Heart right ventricle (tissue), 16 donors: ENCODE measurements at regions not wholly inside any gene's neighbourhood (a gene's known extent, or its start where the extent isn't known, plus 50 kb on each side); places are given as distances from the start of the nearest gene placed in this dataset.

ENCODE experiments used
- ATAC-seq, 8 donors: fragments of 200-7000 bp; cut with Tn5 transposase; one replicate each; pipeline ENCODE4 v1.9.1; 2020; ENCODE audit warnings: mild to moderate bottlenecking in 8 of 8, moderate library complexity in 8 of 8, moderate number of reproducible peaks in 1 of 8
- DNase-seq, 2 donors: peaks; one replicate each; pipeline ENCODE4 v3.0.0-alpha.2; 2020
- H3K27ac ChIP-seq, 10 donors: fragments of 200-600 bp; sonication (generic) in 2 of 10; one replicate each; pipeline versions ENCODE4 v1.5.0 to v1.8.0; 2020 to 2022; ENCODE audit warnings: mild to moderate bottlenecking in 3 of 10
- H3K27me3 ChIP-seq, 7 donors: fragments of 200-600 bp; one replicate each; pipeline ENCODE4 v1.8.0; 2021 to 2022; ENCODE audit warnings: mild to moderate bottlenecking in 2 of 7
- H3K36me3 ChIP-seq, 9 donors: fragments of 200-600 bp; sonication (generic) in 1 of 9; one replicate each; pipeline versions ENCODE4 v1.5.0 to v1.8.0; 2020 to 2022; ENCODE audit warnings: mild to moderate bottlenecking in 2 of 9
- H3K4me1 ChIP-seq, 9 donors: fragments of 200-600 bp; sonication (generic) in 1 of 9; one replicate each; pipeline versions ENCODE4 v1.5.0 to v1.8.0; 2020 to 2022; ENCODE audit warnings: mild to moderate bottlenecking in 4 of 9
- H3K4me3 ChIP-seq, 10 donors: fragments of 200-600 bp; sonication (generic) in 2 of 10; one replicate each; pipeline versions ENCODE4 v1.5.0 to v1.8.0; 2020 to 2022; ENCODE audit warnings: mild to moderate bottlenecking in 7 of 10, moderate library complexity in 2 of 10
- H3K9me3 ChIP-seq, 11 donors: fragments of 200-600 bp in 10 of 11; sonication (generic) in 2 of 11; one replicate each; pipeline versions ENCODE4 v1.5.0 to v1.8.0; 2013 to 2022; ENCODE audit warnings: mild to moderate bottlenecking in 2 of 11, control low read depth in 1 of 11, moderate library complexity in 1 of 11
- CTCF ChIP-seq, 9 donors: fragments of 200-600 bp; sonication (generic) in 2 of 9; IDR thresholded peaks; one replicate each; pipeline versions ENCODE4 v1.5.0 to v1.8.0; 2021 to 2022; ENCODE audit warnings: antibody characterized with exemption in 9 of 9, mild to moderate bottlenecking in 5 of 9, moderate library complexity in 1 of 9
- WGBS, 2 donors: extraction: QIAGEN DNeasy Blood & Tissue Kit; methylation state at CpG; one replicate each; pipeline ENCODE4 v1.1.7; 2013; ENCODE audit warnings: inconsistent platforms in 1 of 2; 5-methylcytosine and 5-hydroxymethylcytosine counted together
- intact Hi-C, 10 donors: fragments of 100-400 bp; cut with DNase I; formaldehyde crosslinking; loops; one replicate each; pipeline versions ENCODE4 v1.11.1 to v1.14.2; 2022
- donor health status: Arrhythmogenic right ventricular cardiomyopathy.
- donor health status: ischemic (EF 13 %, LVEDD 7.1; RV severe dilation, severe dysfunction).
- donor health status: healthy with polysubstance abuse.
- donor health status: DM: no; HTN: yes; CAD: no.
- donor health status: DM: no; HTN: no; CAD: no.
- donor health status: ischemic (EF 25% LVEDD 6.9; RV normal size, moderate dysfunction).
- donor health status: ischemic (EF 25% LVEDD 5.7; RV mildly dilated, moderate dysfunction).
- donor health status: healthy.
- donor health status: DM: yes; HTN: yes; CAD: no.
- donor health status: Ischemic cardiomyopathy.
- donor health status: ischemic (EF 35%, LVEDD 5.7; RV mildly dilated, moderate dysfunction).
- donor health status: nonischemic (EF 11% LVEDD 7.7; RV severe dilation, severe dysfunction).
- donor health status: DM: yes; HTN: yes; CAD: no.
- donor health status: PGD.
- donor health status: ischemic (EF 29% LVEDD 5.4; RV normal size, mild dysfunction).
- donor health status: nonischemic (EF 23%, LVEDD 6.1; RV moderate dilation, normal function).

GRCh38 chr2:188668017-188668680 lies 306.0 kb upstream of the COL3A1 start:
- intact Hi-C loops = no loop called here
- Histone ChIP-seq H3K27ac (no peak overlapping the region), H3K4me3 (no peak overlapping the region), H3K9me3 (no peaks in the 10 kb centered on the region), H3K4me1 (peaks cover 0 to 8% (median 0%) of the 10 kb centered on the region in 9 donors), H3K36me3 (no peaks in the 10 kb centered on the region), H3K27me3 (no peaks in the 10 kb centered on the region)
- no peak for TF ChIP-seq CTCF (IDR thresholded peaks at IDR 0.05)
- DNase-seq (no peak), ATAC-seq (no peak)
- 68 to 70% methylated on average over 4 of the region's 4 CpGs for WGBS, 2 donors

- H3K27ac ChIP-seq = no peak overlapping the region
- no peaks in the 10 kb centered on the region for H3K4me1 ChIP-seq
- ATAC-seq = no peak
- no peak for TF ChIP-seq CTCF (IDR thresholded peaks at IDR 0.05)
- no peaks in the 10 kb centered on the region for H3K9me3 ChIP-seq
- no peaks in the 10 kb centered on the region for H3K36me3 ChIP-seq
- DNase-seq = no peak
- H3K27me3 ChIP-seq = no peaks in the 10 kb centered on the region
- H3K4me3 ChIP-seq = no peak overlapping the region
- intact Hi-C loops = no loop called here
These were observed 298.7 kb upstream of the COL3A1 start for GRCh38 chr2:188675391-188676009.

- H3K27ac ChIP-seq = no peak overlapping the region
- ATAC-seq = no peak
- no peak overlapping the region for H3K4me3 ChIP-seq
- no peak for DNase-seq
- no peaks in the 10 kb centered on the region for H3K36me3 ChIP-seq
- 96 to 97% methylated on average over 1 of the region's 1 CpG for WGBS, 2 donors
- peaks cover 0 to 5% (median 0%) of the 10 kb centered on the region in 11 donors for H3K9me3 ChIP-seq
- intact Hi-C loops = no loop called here
- no peak for TF ChIP-seq CTCF (IDR thresholded peaks at IDR 0.05)
- no peaks in the 10 kb centered on the region for H3K27me3 ChIP-seq
- no peaks in the 10 kb centered on the region for H3K4me1 ChIP-seq
These were observed 298.2 kb upstream of the COL3A1 start for GRCh38 chr2:188676010-188676400.

GRCh38 chr2:188677142-188677541 lies 297.0 kb upstream of the COL3A1 start:
- no peak for TF ChIP-seq CTCF (IDR thresholded peaks at IDR 0.05)
- Histone ChIP-seq H3K4me1 (no peaks in the 10 kb centered on the region), H3K9me3 (peaks cover 0 to 9% (median 0%) of the 10 kb centered on the region in 11 donors), H3K27me3 (no peaks in the 10 kb centered on the region), H3K36me3 (no peaks in the 10 kb centered on the region), H3K27ac (no peak overlapping the region), H3K4me3 (no peak overlapping the region)
- DNase-seq = no peak
- no peak for ATAC-seq
- intact Hi-C loops = no loop called here
